IMR-90 (cell line): ENCODE measurements at regions not wholly inside any gene's neighbourhood (a gene's known extent, or its start where the extent isn't known, plus 50 kb on each side); places are given as distances from the start of the nearest gene placed in this dataset.

Source experiments
- ATAC-seq: fragments of 200-7000 bp; cut with Tn5 transposase; 2 replicates; pipeline ENCODE4 v1.9.1; 2020; ENCODE audit warnings: low read depth, mild to moderate bottlenecking, moderate library complexity
- BruUV-seq: library from RNA; stranded (reverse); fragments of 400-500 nt; replicated peaks from 2 replicates; lab custom pipeline; 2021; lab: Mats Ljungman, UMichigan
- CTCF ChIA-PET: fragments of 300-600 bp; formaldehyde crosslinking; extraction: SDS; loops from one replicate; lab custom pipeline; 2021; ENCODE audit warnings: antibody characterized with exemption; lab: Yijun Ruan, JAX
- POLR2A ChIA-PET: fragments of 300-600 bp; sonication (Branson Sonifier 250); formaldehyde crosslinking; loops from one replicate; lab custom pipeline; 2022; ENCODE audit warnings: antibody characterized with exemption; ENCODE audit not compliant: unreplicated experiment; lab: Charles Lee
- DNase-seq: peaks from one replicate; pipeline ENCODE4 v3.0.0; 2013
- H2AFZ ChIP-seq: replicated peaks from 2 replicates; pipeline ENCODE3; 2013; ENCODE audit warnings: low read length, mild to moderate bottlenecking; ENCODE audit not compliant: poor library complexity
- H2AK5ac ChIP-seq: 2 replicates; pipeline ENCODE4 v1.6.1; 2013; ENCODE audit warnings: low read depth, low read length, inconsistent platforms
- H2AK9ac ChIP-seq: replicated peaks from 2 replicates; pipeline ENCODE3; 2013; ENCODE audit warnings: mild to moderate bottlenecking, low read depth, low read length, moderate library complexity; ENCODE audit not compliant: poor library complexity
- H2BK120ac ChIP-seq: 2 replicates; pipeline ENCODE4 v1.6.1; 2013; ENCODE audit warnings: low read depth, low read length, inconsistent platforms
- H2BK15ac ChIP-seq: 3 replicates; pipeline ENCODE4 v1.6.1; 2013; ENCODE audit warnings: low read depth, low read length, inconsistent platforms
- H2BK20ac ChIP-seq: 2 replicates; pipeline ENCODE4 v1.6.1; 2013; ENCODE audit warnings: low read depth, mild to moderate bottlenecking, inconsistent platforms, low read length, moderate library complexity
- H2BK5ac ChIP-seq: 2 replicates; pipeline ENCODE4 v1.6.1; 2013; ENCODE audit warnings: mild to moderate bottlenecking, low read depth, low read length, inconsistent platforms; ENCODE audit not compliant: poor library complexity, severe bottlenecking
- H3K14ac ChIP-seq: replicated peaks from 2 replicates; pipeline ENCODE4 v1.6.1; 2013; ENCODE audit warnings: low read depth, low read length, inconsistent platforms
- H3K18ac ChIP-seq: 2 replicates; pipeline ENCODE4 v1.6.1; 2013; ENCODE audit warnings: low read depth, low read length, control low read depth
- H3K23ac ChIP-seq: 2 replicates; pipeline ENCODE4 v1.6.1; 2013; ENCODE audit warnings: low read depth, low read length, inconsistent platforms
- H3K27ac ChIP-seq: 2 replicates; pipeline ENCODE4 v1.5.1; 2013; ENCODE audit warnings: mild to moderate bottlenecking, control low read depth, low read length; ENCODE audit not compliant: insufficient read depth
- H3K27me3 ChIP-seq: 2 replicates; pipeline ENCODE4 v1.6.1; 2013; ENCODE audit warnings: low read length; ENCODE audit not compliant: control insufficient read depth, insufficient read depth
- H3K36me3 ChIP-seq: 2 replicates; pipeline ENCODE4 v1.6.1; 2013; ENCODE audit warnings: low read length, mixed read lengths; ENCODE audit not compliant: control insufficient read depth, insufficient read depth
- H3K4ac ChIP-seq: 2 replicates; pipeline ENCODE4 v1.6.1; 2013; ENCODE audit warnings: low read depth, low read length, inconsistent platforms
- H3K4me1 ChIP-seq: 2 replicates; pipeline ENCODE4 v1.6.1; 2013; ENCODE audit warnings: low read length, mixed read lengths; ENCODE audit not compliant: control insufficient read depth, insufficient read depth
- H3K4me2 ChIP-seq: 2 replicates; pipeline ENCODE4 v1.6.1; 2013; ENCODE audit warnings: low read depth, mild to moderate bottlenecking, control low read depth, low read length, moderate library complexity
- H3K4me3 ChIP-seq: 2 replicates; pipeline ENCODE4 v1.5.1; 2013; ENCODE audit warnings: low read depth, mild to moderate bottlenecking, control low read depth, low read length, moderate library complexity; ENCODE audit not compliant: insufficient read depth
- H3K56ac ChIP-seq: 2 replicates; pipeline ENCODE4 v1.6.1; 2013; ENCODE audit warnings: low read length, inconsistent platforms; ENCODE audit not compliant: insufficient read depth; ENCODE audit errors: extremely low read depth
- H3K79me1 ChIP-seq, 2 experiments: 2 replicates each; pipeline ENCODE4 v1.6.1; 2013; ENCODE audit warnings: low read length in 2 of 2, inconsistent platforms in 1 of 2, low read depth in 1 of 2
- H3K9ac ChIP-seq: 2 replicates; pipeline ENCODE4 v1.6.1; 2013; ENCODE audit warnings: low read depth, low read length, control low read depth
- H3K9me1 ChIP-seq: 2 replicates; pipeline ENCODE4 v1.6.1; 2013; ENCODE audit warnings: low read length, inconsistent platforms; ENCODE audit not compliant: insufficient read depth
- H3K9me3 ChIP-seq: 2 replicates; pipeline ENCODE4 v1.6.1; 2013; ENCODE audit warnings: low read length; ENCODE audit not compliant: control insufficient read depth, insufficient read depth
- H4K20me1 ChIP-seq: 2 replicates; pipeline ENCODE4 v1.6.1; 2013; ENCODE audit warnings: low read length, inconsistent platforms; ENCODE audit not compliant: insufficient read depth
- H4K5ac ChIP-seq: 2 replicates; pipeline ENCODE4 v1.6.1; 2013; ENCODE audit warnings: mild to moderate bottlenecking, low read depth, low read length, control low read depth
- H4K8ac ChIP-seq, 2 experiments: 2 replicates each; pipeline ENCODE4 v1.6.1; 2013; ENCODE audit warnings: low read depth in 2 of 2, low read length in 2 of 2, control low read depth in 1 of 2, inconsistent platforms in 1 of 2
- H4K91ac ChIP-seq: 2 replicates; pipeline ENCODE4 v1.6.1; 2013; ENCODE audit warnings: low read depth, low read length, inconsistent platforms; ENCODE audit not compliant: insufficient read depth
- BHLHE40 ChIP-seq: fragments of 150-350 bp; IDR thresholded peaks from 2 replicates; pipeline ENCODE4 v1.6.1; 2016; ENCODE audit warnings: mild to moderate bottlenecking, low read depth, low read length
- CEBPB ChIP-seq: IDR thresholded peaks from 2 replicates; pipeline ENCODE4 v1.6.1; 2012; ENCODE audit warnings: low read depth, low read length, improper control_type of control experiment
- CHD1 ChIP-seq: IDR thresholded peaks from 2 replicates; pipeline ENCODE4 v1.6.1; 2012; ENCODE audit warnings: low read depth, low read length, improper control_type of control experiment
- CTCF ChIP-seq: conservative IDR thresholded peaks from 2 replicates; pipeline ENCODE4 v1.5.1; 2012; ENCODE audit warnings: mild to moderate bottlenecking, low read depth, low read length, improper control_type of control experiment
- ELK1 ChIP-seq: fragments of 150-350 bp; IDR thresholded peaks from 2 replicates; pipeline ENCODE4 v1.6.1; 2016; ENCODE audit warnings: low read depth, mild to moderate bottlenecking, low read length, moderate library complexity, borderline replicate concordance
- FOS ChIP-seq: fragments of 150-350 bp; IDR thresholded peaks from 2 replicates; pipeline ENCODE4 v1.6.1; 2016; ENCODE audit warnings: low read depth, low read length
- MAFK ChIP-seq: IDR thresholded peaks from 2 replicates; pipeline ENCODE4 v1.6.1; 2012; ENCODE audit warnings: low read depth, low read length, improper control_type of control experiment
- MAZ ChIP-seq: IDR thresholded peaks from 2 replicates; pipeline ENCODE4 v1.6.1; 2012; ENCODE audit warnings: low read depth, mild to moderate bottlenecking, low read length, improper control_type of control experiment, moderate library complexity, borderline replicate concordance
- MXI1 ChIP-seq: IDR thresholded peaks from 2 replicates; pipeline ENCODE4 v1.6.1; 2012; ENCODE audit warnings: low read depth, mild to moderate bottlenecking, low read length, moderate library complexity, borderline replicate concordance
- NFE2L2 ChIP-seq: fragments of 150-350 bp; IDR thresholded peaks from 2 replicates; pipeline ENCODE4 v1.6.1; 2016; ENCODE audit warnings: low read depth, mild to moderate bottlenecking, low read length
- POLR2A ChIP-seq: IDR thresholded peaks from 2 replicates; pipeline ENCODE4 v1.6.1; 2012; ENCODE audit warnings: mild to moderate bottlenecking, low read depth, low read length
- RAD21 ChIP-seq: IDR thresholded peaks from 2 replicates; pipeline ENCODE4 v1.6.1; 2012; ENCODE audit warnings: low read length, improper control_type of control experiment
- RCOR1 ChIP-seq: IDR thresholded peaks from 2 replicates; pipeline ENCODE4 v1.6.1; 2012; ENCODE audit warnings: mild to moderate bottlenecking, low read length, improper control_type of control experiment; ENCODE audit not compliant: insufficient replicate concordance
- RFX5 ChIP-seq: IDR thresholded peaks from 2 replicates; pipeline ENCODE4 v1.8.0; 2012; ENCODE audit warnings: low read depth, mild to moderate bottlenecking, low read length, moderate library complexity
- SMC3 ChIP-seq: fragments of 150-350 bp; IDR thresholded peaks from 2 replicates; pipeline ENCODE4 v1.6.1; 2016; ENCODE audit warnings: low read depth, mild to moderate bottlenecking, antibody characterized with exemption, low read length, moderate library complexity
- USF2 ChIP-seq: fragments of 150-350 bp; IDR thresholded peaks from 2 replicates; pipeline ENCODE4 v1.6.1; 2017; ENCODE audit warnings: mild to moderate bottlenecking, antibody characterized with exemption, low read length, low read depth
- WGBS, 2 experiments: methylation state at CpG; one replicate each; pipeline versions ENCODE4 v1.1.5 to v1.1.7; 2013; ENCODE audit warnings: missing lambda C conversion rate in 2 of 2; ENCODE audit not compliant: insufficient read length in 1 of 2; ENCODE audit errors: extremely low coverage in 2 of 2; 5-methylcytosine and 5-hydroxymethylcytosine counted together
- dilution Hi-C: fragments of 300-500 bp; cut with HindIII; formaldehyde crosslinking; loops from one replicate; pipeline ENCODE4 v1.14.3; 2018; ENCODE audit warnings: low sequenced_read_pairs; ENCODE audit not compliant: unreplicated experiment
- in situ Hi-C: fragments of 300-500 bp; cut with MboI; formaldehyde crosslinking; loops from 3 replicates; pipeline ENCODE4 v1.14.3; 2019; ENCODE audit warnings: low sequenced_read_pairs, inconsistent platforms, mixed read lengths
- intact Hi-C: fragments of 100-400 bp; cut with micrococcal nuclease; formaldehyde crosslinking; loops from 2 replicates; pipeline ENCODE4 v1.10.0; 2022

GRCh38 chr4:147423229-147423628 is 57.7 kb upstream of the EDNRA start:
- no peak overlapping the region for H3K56ac ChIP-seq
- no peak overlapping the region for H4K91ac ChIP-seq
- no peak overlapping the region for H4K5ac ChIP-seq
- H2BK20ac ChIP-seq = no peak overlapping the region
- H3K4me2 ChIP-seq = no peak overlapping the region
- H3K4me1 ChIP-seq = no peaks in the 10 kb centered on the region
- H3K27me3 ChIP-seq = no peaks in the 10 kb centered on the region
- no peak overlapping the region for H2BK5ac ChIP-seq
- DNase-seq (no peak), ATAC-seq (no peak)
- no peak overlapping the region for H3K9ac ChIP-seq
- H3K4ac ChIP-seq = no peak overlapping the region
- H3K27ac ChIP-seq = no peak overlapping the region
- H3K23ac ChIP-seq = no peak overlapping the region
- no peak overlapping the region for H2BK120ac ChIP-seq
- H2BK15ac ChIP-seq = no peak overlapping the region
- ChIA-PET CTCF (no interaction called here), POLR2A (no interaction called here)
- H3K9me1 ChIP-seq = no peaks in the 10 kb centered on the region
- no TSS peak for BruUV-seq
- H3K18ac ChIP-seq = no peak overlapping the region
- no peaks in the 10 kb centered on the region for H3K36me3 ChIP-seq
- in situ Hi-C loops (no loop called here), intact Hi-C loops (no loop called here), dilution Hi-C loops (no loop called here)
- no peak overlapping the region for H2AFZ ChIP-seq
- H2AK5ac ChIP-seq = no peak overlapping the region
- no peak overlapping the region for H4K8ac ChIP-seq
- no peak overlapping the region for H3K4me3 ChIP-seq
- H3K79me1 ChIP-seq = no peaks in the 10 kb centered on the region
- no peak overlapping the region for H2AK9ac ChIP-seq
- no peak overlapping the region for H3K14ac ChIP-seq
- no peaks in the 10 kb centered on the region for H3K9me3 ChIP-seq
- no peaks in the 10 kb centered on the region for H4K20me1 ChIP-seq
- WGBS, 2 experiments = no CpG with 5 or more reads among the region's 4 CpGs
- TF ChIP-seq MAZ = no peak
- TF ChIP-seq ELK1 = no peak
- TF ChIP-seq BHLHE40 = no peak
- TF ChIP-seq MAFK = no peak
- no peak for TF ChIP-seq CHD1
- no peak for TF ChIP-seq RCOR1
- TF ChIP-seq CEBPB = no peak
- TF ChIP-seq NFE2L2 = no peak
- no peak for TF ChIP-seq MXI1
- TF ChIP-seq POLR2A = no peak
- no peak for TF ChIP-seq FOS
- TF ChIP-seq RFX5 = no peak
- TF ChIP-seq USF2 = no peak
- no peak for TF ChIP-seq SMC3
- no peak for TF ChIP-seq CTCF
- TF ChIP-seq RAD21 = no peak
